ENCODE measurements at regions not wholly inside any gene's neighbourhood (a gene's known extent, or its start where the extent isn't known, plus 50 kb on each side); places are given as distances from the start of the nearest gene placed in this dataset.

- Histone ChIP-seq H3K4me1 (ENCODE audit: insufficient read depth, low read length, poor library complexity, severe bottlenecking) (no peaks in the 10 kb centered on the region), H3K4me3 (ENCODE audit: low read depth, low read length, poor library complexity, severe bottlenecking) (no peak overlapping the region), H3K9me3 (ENCODE audit: low read depth, low read length, poor library complexity, severe bottlenecking) (no peaks in the 10 kb centered on the region), H3K27ac (ENCODE audit: low read depth, low read length, poor library complexity, severe bottlenecking) (no peak overlapping the region), H3K36me3 (ENCODE audit: insufficient read depth, low read length, poor library complexity, severe bottlenecking) (no peaks in the 10 kb centered on the region), H3K27me3 (replicated peaks; ENCODE audit: insufficient read depth, low read depth, low read length, poor library complexity) (no peaks in the 10 kb centered on the region)
- no peak for TF ChIP-seq EZH2 (IDR thresholded peaks at IDR 0.05; ENCODE audit: borderline replicate concordance, low read depth, low read length, poor library complexity, severe bottlenecking)
- TF ChIP-seq, protein P1, sequence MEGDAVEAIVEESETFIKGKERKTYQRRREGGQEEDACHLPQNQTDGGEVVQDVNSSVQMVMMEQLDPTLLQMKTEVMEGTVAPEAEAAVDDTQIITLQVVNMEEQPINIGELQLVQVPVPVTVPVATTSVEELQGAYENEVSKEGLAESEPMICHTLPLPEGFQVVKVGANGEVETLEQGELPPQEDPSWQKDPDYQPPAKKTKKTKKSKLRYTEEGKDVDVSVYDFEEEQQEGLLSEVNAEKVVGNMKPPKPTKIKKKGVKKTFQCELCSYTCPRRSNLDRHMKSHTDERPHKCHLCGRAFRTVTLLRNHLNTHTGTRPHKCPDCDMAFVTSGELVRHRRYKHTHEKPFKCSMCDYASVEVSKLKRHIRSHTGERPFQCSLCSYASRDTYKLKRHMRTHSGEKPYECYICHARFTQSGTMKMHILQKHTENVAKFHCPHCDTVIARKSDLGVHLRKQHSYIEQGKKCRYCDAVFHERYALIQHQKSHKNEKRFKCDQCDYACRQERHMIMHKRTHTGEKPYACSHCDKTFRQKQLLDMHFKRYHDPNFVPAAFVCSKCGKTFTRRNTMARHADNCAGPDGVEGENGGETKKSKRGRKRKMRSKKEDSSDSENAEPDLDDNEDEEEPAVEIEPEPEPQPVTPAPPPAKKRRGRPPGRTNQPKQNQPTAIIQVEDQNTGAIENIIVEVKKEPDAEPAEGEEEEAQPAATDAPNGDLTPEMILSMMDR (conservative IDR thresholded peaks at IDR 0.05; ENCODE audit: low read depth, low read length), result no peak
- DNase-seq (ENCODE audit: low spot score), result no peak
- intact Hi-C loops (cut with micrococcal nuclease; ENCODE audit: unreplicated experiment), result no loop called here
- ChIA-PET POLR2A (ENCODE audit: low non-redundant PET) (no interaction called here), CTCF (no interaction called here)
- BruUV-seq (replicated peaks), result no TSS peak
These were observed 1324.6 kb downstream of the LRFN5 start for GRCh38 chr14:42931308-42931707.

- Histone ChIP-seq H3K9me3 (ENCODE audit: low read depth, low read length, poor library complexity, severe bottlenecking) (no peaks in the 10 kb centered on the region), H3K4me3 (ENCODE audit: low read depth, low read length, poor library complexity, severe bottlenecking) (no peak overlapping the region), H3K36me3 (ENCODE audit: insufficient read depth, low read length, poor library complexity, severe bottlenecking) (no peaks in the 10 kb centered on the region), H3K27me3 (replicated peaks; ENCODE audit: insufficient read depth, low read depth, low read length, poor library complexity) (no peaks in the 10 kb centered on the region), H3K27ac (ENCODE audit: low read depth, low read length, poor library complexity, severe bottlenecking) (no peak overlapping the region), H3K4me1 (ENCODE audit: insufficient read depth, low read length, poor library complexity, severe bottlenecking) (no peaks in the 10 kb centered on the region)
- POLR2A ChIA-PET (ENCODE audit: low non-redundant PET), result no interaction called here
- BruUV-seq (replicated peaks), result no TSS peak
- TF ChIP-seq EZH2 (IDR thresholded peaks at IDR 0.05; ENCODE audit: borderline replicate concordance, low read depth, low read length, poor library complexity, severe bottlenecking), result no peak
- TF ChIP-seq, protein P1 (conservative IDR thresholded peaks at IDR 0.05; ENCODE audit: low read depth, low read length), result no peak
- DNase-seq (ENCODE audit: low spot score), result no peak
- CTCF ChIA-PET, result no interaction called here
- intact Hi-C loops (cut with micrococcal nuclease; ENCODE audit: unreplicated experiment), result no loop called here
These were observed 1323.3 kb downstream of the LRFN5 start for GRCh38 chr14:42929806-42930480.

- Histone ChIP-seq H3K4me3 (ENCODE audit: low read depth, low read length, poor library complexity, severe bottlenecking) (no peak overlapping the region), H3K27ac (ENCODE audit: low read depth, low read length, poor library complexity, severe bottlenecking) (no peak overlapping the region), H3K27me3 (replicated peaks; ENCODE audit: insufficient read depth, low read depth, low read length, poor library complexity) (no peaks in the 10 kb centered on the region), H3K4me1 (ENCODE audit: insufficient read depth, low read length, poor library complexity, severe bottlenecking) (no peaks in the 10 kb centered on the region), H3K9me3 (ENCODE audit: low read depth, low read length, poor library complexity, severe bottlenecking) (no peaks in the 10 kb centered on the region), H3K36me3 (ENCODE audit: insufficient read depth, low read length, poor library complexity, severe bottlenecking) (no peaks in the 10 kb centered on the region)
- ChIA-PET CTCF (no interaction called here), POLR2A (ENCODE audit: low non-redundant PET) (no interaction called here)
- BruUV-seq (replicated peaks), result no TSS peak
- intact Hi-C loops (cut with micrococcal nuclease; ENCODE audit: unreplicated experiment), result no loop called here
- TF ChIP-seq, protein P1 (conservative IDR thresholded peaks at IDR 0.05; ENCODE audit: low read depth, low read length), result no peak
- no peak for TF ChIP-seq EZH2 (IDR thresholded peaks at IDR 0.05; ENCODE audit: borderline replicate concordance, low read depth, low read length, poor library complexity, severe bottlenecking)
- no peak for DNase-seq (ENCODE audit: low spot score)
These were observed 1320.6 kb downstream of the LRFN5 start for GRCh38 chr14:42927313-42927712.
